LNCAP (cell line): ENCODE measurements at regions not wholly inside any gene's neighbourhood (a gene's known extent, or its start where the extent isn't known, plus 50 kb on each side); places are given as distances from the start of the nearest gene placed in this dataset.

Experiments used
- CTCF ChIP-seq: fragments of 450-650 bp; IDR thresholded peaks from 2 replicates; pipeline ENCODE4 v1.5.1; 2017; ENCODE audit warnings: mild to moderate bottlenecking

DNA sequence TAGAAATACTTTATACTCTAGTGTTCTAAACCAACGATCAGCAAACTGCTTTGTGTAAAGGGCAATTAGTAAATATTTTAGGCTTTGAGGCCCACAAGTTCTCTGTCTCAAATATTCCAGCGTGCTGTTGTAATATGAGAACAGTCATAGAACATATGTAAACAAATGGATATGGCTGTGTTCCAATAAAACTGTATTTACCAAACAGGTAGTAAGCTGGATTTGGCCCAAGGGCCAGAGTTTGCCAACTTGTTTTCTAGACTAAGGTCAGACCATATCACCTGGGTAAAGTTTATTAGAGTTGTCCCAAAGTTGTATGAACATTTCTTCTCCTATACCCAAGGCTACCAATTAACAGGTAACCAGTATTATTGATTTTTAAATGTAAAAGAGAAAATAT, 303.2 kb upstream of the MC4R start:
- TF ChIP-seq CTCF, result no peak

- no peak for TF ChIP-seq CTCF
Observed at GRCh38 chr18:60676815-60677214, 304.2 kb upstream of the MC4R start.

DNA sequence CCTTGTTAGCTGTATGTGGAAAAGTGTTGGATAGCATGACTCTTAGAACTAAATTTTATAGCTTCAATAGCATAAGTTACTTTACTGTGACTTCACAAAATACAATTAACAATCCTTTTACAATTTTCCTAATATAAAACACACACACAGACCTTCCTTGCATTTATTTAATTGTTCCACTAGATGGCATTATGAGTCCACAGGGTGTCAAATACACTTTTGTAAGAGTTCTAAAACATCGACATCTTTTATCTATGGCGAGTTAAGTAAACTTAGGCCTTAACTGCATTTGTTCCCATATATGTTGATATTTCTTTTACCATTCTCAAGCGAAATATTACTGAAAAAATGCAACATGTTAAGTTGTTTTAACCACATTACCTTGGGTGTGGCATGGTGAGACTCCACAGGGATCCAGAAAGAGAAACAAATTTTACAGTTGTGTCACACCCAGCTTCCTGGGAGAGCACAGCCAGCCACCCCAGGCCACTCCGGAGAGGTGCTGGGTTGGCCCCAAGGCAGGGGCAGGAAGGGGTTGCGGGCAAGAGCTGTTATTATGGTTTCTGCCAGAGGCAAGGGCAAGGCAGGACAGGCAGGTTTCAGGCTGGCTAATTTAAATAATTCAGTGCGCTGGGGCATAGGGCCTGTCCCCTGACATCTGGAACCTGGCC, 312.4 kb upstream of the MC4R start:
- TF ChIP-seq CTCF, result peak; percentile 76

DNA sequence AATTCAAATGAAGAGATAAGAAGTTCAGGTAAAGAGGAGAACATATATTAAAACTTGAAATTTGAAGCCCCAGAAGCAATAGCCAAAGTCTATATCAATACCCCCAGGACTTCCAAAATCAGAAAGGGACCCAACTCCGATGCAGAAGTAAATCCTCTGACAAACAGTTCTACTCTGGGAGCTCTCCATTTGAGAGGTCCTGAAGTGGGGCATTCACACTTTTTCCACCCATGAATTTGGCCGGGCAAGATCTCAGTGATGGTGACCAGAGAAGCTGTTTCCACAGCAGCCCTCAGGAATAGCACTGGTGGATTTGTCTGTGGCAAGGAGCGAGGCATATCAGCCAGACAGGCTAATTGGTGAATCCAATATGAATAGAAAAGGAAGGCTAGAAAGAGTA, 313.6 kb upstream of the MC4R start:
- TF ChIP-seq CTCF, result no peak

DNA sequence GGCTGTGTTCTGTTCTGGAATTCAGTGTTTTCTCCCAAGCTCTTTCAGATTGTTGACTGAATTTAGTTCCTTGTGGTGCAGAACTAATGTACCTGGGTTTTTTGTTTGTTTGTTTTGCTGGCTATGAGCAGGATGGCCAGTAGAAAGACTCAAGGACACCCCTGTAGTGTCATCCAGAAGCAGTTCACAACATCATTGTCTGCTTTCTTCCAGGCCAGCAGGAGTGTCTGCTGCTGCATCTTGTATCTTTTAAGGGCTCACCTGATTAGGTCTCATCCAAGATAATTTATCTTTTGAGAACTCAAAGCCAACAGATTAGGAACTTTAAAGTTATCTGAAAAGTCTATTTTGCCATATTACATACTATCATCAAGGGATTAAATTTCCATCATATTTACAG, 318.5 kb upstream of the MC4R start:
- no peak for TF ChIP-seq CTCF

DNA sequence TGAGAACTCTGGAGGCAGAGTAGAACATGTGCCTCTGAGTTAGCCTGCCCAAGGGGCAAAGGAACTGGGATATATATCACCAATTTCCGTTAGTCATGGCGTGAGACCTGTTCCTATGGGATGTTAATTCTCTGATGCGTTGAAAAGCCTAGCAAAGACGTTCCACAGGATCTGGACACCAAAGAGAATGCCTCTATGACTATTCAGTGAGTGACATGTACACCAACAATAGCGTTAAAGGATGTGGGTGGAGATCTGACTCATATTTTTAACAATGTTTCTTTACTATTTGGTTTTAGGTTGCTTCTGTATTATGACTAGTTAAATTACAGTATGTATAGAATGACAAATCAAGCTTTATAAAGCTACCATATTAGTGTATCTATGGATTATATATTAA, 320.9 kb upstream of the MC4R start:
- no peak for TF ChIP-seq CTCF

- TF ChIP-seq CTCF, result no peak
Observed at GRCh38 chr18:60698901-60699300, 326.3 kb upstream of the MC4R start.

DNA sequence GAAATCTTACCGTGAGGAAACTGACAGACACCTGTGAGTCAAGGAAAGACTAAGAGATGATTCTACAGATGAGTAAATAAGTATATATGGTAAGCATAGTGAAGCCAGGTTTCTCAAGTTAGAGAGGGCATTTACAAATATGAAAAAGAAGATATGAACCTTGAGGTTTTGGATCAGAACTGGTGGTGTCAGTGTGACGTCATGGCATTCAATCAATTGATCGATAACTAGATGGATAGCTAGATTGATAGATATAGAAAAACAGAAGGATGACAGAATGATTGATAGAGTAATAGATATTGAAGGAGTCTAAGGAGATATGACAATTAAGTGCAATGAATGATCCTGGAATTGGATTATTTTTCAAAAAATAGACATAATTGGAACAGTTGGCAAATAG, 350.2 kb upstream of the MC4R start:
- no peak for TF ChIP-seq CTCF
